CD4-positive, alpha-beta memory T cell (primary cell): ENCODE measurements at regions not wholly inside any gene's neighbourhood (a gene's known extent, or its start where the extent isn't known, plus 50 kb on each side); places are given as distances from the start of the nearest gene placed in this dataset.

Source experiments
- CTCF ChIA-PET: fragments of 350-600 bp; sonication (Branson Sonifier 250); formaldehyde crosslinking; loops from one replicate; lab custom pipeline; 2021; ENCODE audit warnings: inconsistent platforms; ENCODE audit not compliant: partially characterized antibody; lab: Charles Lee
- POLR2A ChIA-PET: fragments of 350-600 bp; sonication (Branson Sonifier 250); formaldehyde crosslinking; loops from one replicate; lab custom pipeline; 2021; ENCODE audit not compliant: partially characterized antibody; lab: Charles Lee
- DNase-seq, 5 donors: peaks; one replicate each; pipeline versions ENCODE4 v3.0.0 to v3.0.0-alpha.2; 2020 to 2022; ENCODE audit warnings: mixed read lengths in 1 of 5
- H3K27ac ChIP-seq: one replicate; pipeline ENCODE4 v1.7.0; 2013; ENCODE audit warnings: low read depth, low read length
- H3K27me3 ChIP-seq: 2 replicates; pipeline ENCODE4 v1.7.0; 2013; ENCODE audit warnings: mild to moderate bottlenecking, low read length, moderate library complexity; ENCODE audit not compliant: insufficient read depth
- H3K36me3 ChIP-seq: 2 replicates; pipeline ENCODE4 v1.7.0; 2013; ENCODE audit warnings: mild to moderate bottlenecking, low read length, moderate library complexity; ENCODE audit not compliant: insufficient read depth
- H3K4me1 ChIP-seq: 2 replicates; pipeline ENCODE4 v1.7.0; 2013; ENCODE audit warnings: mild to moderate bottlenecking, low read length, moderate library complexity; ENCODE audit not compliant: insufficient read depth
- H3K4me3 ChIP-seq, 2 donors: one replicate each; pipeline ENCODE4 v1.7.0; 2013; ENCODE audit warnings: low read length in 2 of 2, mild to moderate bottlenecking in 1 of 2
- H3K9me3 ChIP-seq, 2 donors: one replicate each; pipeline ENCODE4 v1.7.0; 2013; ENCODE audit warnings: low read length in 2 of 2, control low read depth in 1 of 2; ENCODE audit not compliant: control insufficient read depth in 1 of 2
- H3K27ac Mint-ChIP-seq, 7 donors: one replicate each; pipeline ENCODE4 v1.8.0; 2020 to 2021; ENCODE audit warnings: mixed read lengths in 7 of 7, mild to moderate bottlenecking in 6 of 7, inconsistent platforms in 3 of 7, moderate library complexity in 3 of 7
- H3K27me3 Mint-ChIP-seq, 2 donors: one replicate each; pipeline ENCODE4 v1.8.0; 2020 to 2021; ENCODE audit warnings: mixed read lengths in 2 of 2
- H3K36me3 Mint-ChIP-seq, 2 donors: one replicate each; pipeline ENCODE4 v1.8.0; 2020 to 2021; ENCODE audit warnings: mixed read lengths in 2 of 2, inconsistent platforms in 1 of 2, mild to moderate bottlenecking in 1 of 2
- H3K4me1 Mint-ChIP-seq, 4 donors: one replicate each; pipeline ENCODE4 v1.8.0; 2020 to 2021; ENCODE audit warnings: mixed read lengths in 4 of 4, mild to moderate bottlenecking in 1 of 4
- H3K4me3 Mint-ChIP-seq, 8 donors: one replicate each; pipeline ENCODE4 v1.8.0; 2020 to 2021; ENCODE audit warnings: mixed read lengths in 8 of 8, mild to moderate bottlenecking in 7 of 8, moderate library complexity in 6 of 8, inconsistent platforms in 3 of 8
- H3K9me3 Mint-ChIP-seq, 8 donors: one replicate each; pipeline ENCODE4 v1.8.0; 2020 to 2021; ENCODE audit warnings: mixed read lengths in 8 of 8, mild to moderate bottlenecking in 5 of 8, inconsistent platforms in 3 of 8, moderate library complexity in 1 of 8
- intact Hi-C: fragments of 100-400 bp; cut with micrococcal nuclease; formaldehyde crosslinking; loops from one replicate; pipeline ENCODE4 v1.15.1; 2023

GRCh38 chr7:85488406-85488805, 301.6 kb upstream of the SEMA3D start:
- CTCF ChIA-PET = no interaction called here
- no peak overlapping the region for H3K27ac Mint-ChIP-seq

DNA sequence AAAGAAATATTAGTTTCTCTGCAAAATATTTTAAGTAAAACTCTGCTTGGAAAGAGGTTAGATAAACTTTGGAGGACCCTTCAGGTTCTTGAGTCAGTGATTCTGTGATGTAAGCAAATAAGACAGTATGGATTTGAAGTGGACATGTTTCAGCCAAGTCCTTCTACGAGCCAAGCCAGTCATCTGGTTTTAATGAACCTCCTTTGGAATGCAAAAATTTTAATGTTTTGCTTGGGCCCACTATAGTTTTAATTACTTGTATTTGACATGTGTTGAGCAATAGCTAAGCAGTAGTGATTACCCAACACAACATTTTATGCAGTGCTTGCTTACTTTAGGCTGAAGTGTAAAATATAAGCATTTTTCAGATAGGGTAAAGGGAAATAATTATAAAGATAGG, 296.3 kb upstream of the SEMA3D start:
- Mint-ChIP-seq H3K27ac (no peak overlapping the region), H3K4me3 (no peak overlapping the region), H3K4me1 (no peaks in the 10 kb centered on the region), H3K36me3 (no peaks in the 10 kb centered on the region), H3K9me3 (peaks cover 0 to 6% (median 0%) of the 10 kb centered on the region in 8 donors), H3K27me3 (no peaks in the 10 kb centered on the region)
- Histone ChIP-seq H3K9me3 (no peaks in the 10 kb centered on the region), H3K27ac (no peak overlapping the region), H3K4me1 (no peaks in the 10 kb centered on the region), H3K27me3 (no peaks in the 10 kb centered on the region), H3K36me3 (no peaks in the 10 kb centered on the region), H3K4me3 (no peak overlapping the region)
- ChIA-PET POLR2A (no interaction called here), CTCF (no interaction called here)
- intact Hi-C loops = no loop called here
- no peak for DNase-seq

More at GRCh38 chr7:85488406-85488805, 301.6 kb upstream of the SEMA3D start:
- Mint-ChIP-seq H3K4me1 (no peaks in the 10 kb centered on the region), H3K27me3 (no peaks in the 10 kb centered on the region), H3K9me3 (peaks cover 0 to 8% (median 2%) of the 10 kb centered on the region in 8 donors), H3K4me3 (no peak overlapping the region), H3K36me3 (no peaks in the 10 kb centered on the region)
- Histone ChIP-seq H3K4me3 (no peak overlapping the region), H3K9me3 (no peaks in the 10 kb centered on the region), H3K27me3 (no peaks in the 10 kb centered on the region), H3K27ac (no peak overlapping the region), H3K4me1 (no peaks in the 10 kb centered on the region), H3K36me3 (no peaks in the 10 kb centered on the region)
- no peak for DNase-seq
- POLR2A ChIA-PET = no interaction called here
- intact Hi-C loops = no loop called here

GRCh38 chr7:85480666-85481065, 293.8 kb upstream of the SEMA3D start:
- DNase-seq = no peak
- Mint-ChIP-seq H3K4me3 (no peak overlapping the region), H3K27me3 (no peaks in the 10 kb centered on the region), H3K9me3 (peaks cover 0 to 4% (median 0%) of the 10 kb centered on the region in 8 donors), H3K27ac (no peak overlapping the region), H3K36me3 (no peaks in the 10 kb centered on the region), H3K4me1 (no peaks in the 10 kb centered on the region)
- H3K4me3 ChIP-seq = no peak overlapping the region
- no peak overlapping the region for H3K27ac ChIP-seq
- no peaks in the 10 kb centered on the region for H3K9me3 ChIP-seq
- H3K4me1 ChIP-seq = no peaks in the 10 kb centered on the region
- no peaks in the 10 kb centered on the region for H3K36me3 ChIP-seq
- intact Hi-C loops = no loop called here
- POLR2A ChIA-PET = no interaction called here
- CTCF ChIA-PET = no interaction called here
- H3K27me3 ChIP-seq = no peaks in the 10 kb centered on the region

DNA sequence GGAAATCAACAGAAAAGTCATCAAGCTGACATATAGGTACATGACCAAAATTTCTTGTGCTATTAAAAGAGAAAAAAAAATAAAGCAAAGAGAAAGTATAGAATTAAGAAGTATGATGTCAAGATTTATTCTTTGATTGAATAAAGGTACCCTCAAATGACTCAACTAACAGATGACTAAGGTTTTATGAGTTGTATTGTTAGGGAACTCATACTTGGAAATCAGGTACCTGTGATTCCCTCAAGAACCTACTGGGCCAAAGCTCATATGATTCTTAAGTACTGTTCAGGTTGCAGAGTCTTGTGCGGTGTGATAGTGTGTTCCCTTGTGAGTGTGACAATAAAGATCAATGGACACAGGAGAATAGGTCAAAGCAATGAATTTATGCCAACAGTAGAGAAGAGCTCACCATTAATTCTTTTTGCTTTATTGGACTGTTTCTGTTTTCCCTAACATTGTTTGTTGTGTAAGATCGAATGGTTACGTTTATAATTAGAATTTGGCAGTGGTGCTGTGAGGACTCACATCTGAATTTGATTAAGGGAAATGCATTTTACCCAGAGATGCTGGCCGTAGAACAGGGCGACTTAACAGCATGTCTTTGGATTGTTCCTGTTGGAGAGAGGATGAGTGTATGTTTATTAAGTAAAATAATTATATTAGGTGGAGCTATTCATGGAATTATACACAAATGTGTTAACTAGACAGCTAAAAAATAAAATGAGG, 293.2 kb upstream of the SEMA3D start:
- DNase-seq = no peak
- Mint-ChIP-seq H3K9me3 (peaks cover 0 to 2% (median 0%) of the 10 kb centered on the region in 8 donors), H3K27ac (no peak overlapping the region), H3K27me3 (no peaks in the 10 kb centered on the region), H3K36me3 (no peaks in the 10 kb centered on the region), H3K4me1 (no peaks in the 10 kb centered on the region), H3K4me3 (no peak overlapping the region)
- ChIA-PET CTCF (no interaction called here), POLR2A (no interaction called here)
- Histone ChIP-seq H3K27me3 (no peaks in the 10 kb centered on the region), H3K4me3 (no peak overlapping the region), H3K9me3 (no peaks in the 10 kb centered on the region), H3K4me1 (no peaks in the 10 kb centered on the region), H3K27ac (no peak overlapping the region), H3K36me3 (no peaks in the 10 kb centered on the region)
- intact Hi-C loops = no loop called here

GRCh38 chr7:85478530-85478929, 291.7 kb upstream of the SEMA3D start:
- H3K36me3 Mint-ChIP-seq = no peaks in the 10 kb centered on the region
- no peaks in the 10 kb centered on the region for H3K4me1 Mint-ChIP-seq
- ChIA-PET POLR2A (no interaction called here), CTCF (no interaction called here)
- DNase-seq = no peak
- H3K9me3 Mint-ChIP-seq = peaks cover 0 to 2% (median 0%) of the 10 kb centered on the region in 8 donors
- H3K4me3 ChIP-seq = no peak overlapping the region
- intact Hi-C loops = no loop called here
- no peaks in the 10 kb centered on the region for H3K4me1 ChIP-seq
- no peaks in the 10 kb centered on the region for H3K36me3 ChIP-seq
- H3K4me3 Mint-ChIP-seq = no peak overlapping the region
- no peaks in the 10 kb centered on the region for H3K27me3 ChIP-seq
- H3K9me3 ChIP-seq = no peaks in the 10 kb centered on the region
- no peak overlapping the region for H3K27ac Mint-ChIP-seq
- H3K27me3 Mint-ChIP-seq = no peaks in the 10 kb centered on the region
- no peak overlapping the region for H3K27ac ChIP-seq

DNA sequence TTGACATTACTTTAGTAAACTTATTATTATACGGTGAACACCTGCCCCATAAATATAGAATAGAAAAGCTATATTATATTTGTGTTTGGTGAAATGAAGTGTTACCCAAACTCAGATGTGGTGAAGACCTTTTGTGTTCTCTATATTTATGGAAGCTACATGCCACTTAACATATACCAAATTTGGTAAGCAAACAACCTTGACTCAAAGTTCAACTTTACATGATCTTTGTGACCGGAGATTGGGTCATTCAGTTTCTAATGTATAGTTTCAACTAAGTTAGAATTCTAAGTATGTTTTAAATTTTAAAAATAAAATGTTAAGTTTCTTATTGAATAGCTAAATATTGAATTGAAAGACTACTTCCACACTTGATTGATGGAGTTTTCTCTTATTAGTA, 288.6 kb upstream of the SEMA3D start:
- DNase-seq = no peak
- no peak overlapping the region for H3K4me3 Mint-ChIP-seq
- CTCF ChIA-PET = no interaction called here
- intact Hi-C loops = no loop called here
- no peaks in the 10 kb centered on the region for H3K9me3 ChIP-seq
- H3K27ac ChIP-seq = no peak overlapping the region
- no peaks in the 10 kb centered on the region for H3K36me3 ChIP-seq
- H3K4me1 ChIP-seq = no peaks in the 10 kb centered on the region
- H3K4me3 ChIP-seq = no peak overlapping the region
- H3K27ac Mint-ChIP-seq = no peak overlapping the region
- H3K4me1 Mint-ChIP-seq = no peaks in the 10 kb centered on the region
- no peaks in the 10 kb centered on the region for H3K36me3 Mint-ChIP-seq
- H3K9me3 Mint-ChIP-seq = peaks cover 0 to 5% (median 0%) of the 10 kb centered on the region in 8 donors
- H3K27me3 Mint-ChIP-seq = no peaks in the 10 kb centered on the region
- POLR2A ChIA-PET = no interaction called here
- no peaks in the 10 kb centered on the region for H3K27me3 ChIP-seq

- Histone ChIP-seq H3K9me3 (no peaks in the 10 kb centered on the region), H3K27me3 (no peaks in the 10 kb centered on the region), H3K36me3 (no peaks in the 10 kb centered on the region), H3K27ac (no peak overlapping the region), H3K4me3 (no peak overlapping the region), H3K4me1 (no peaks in the 10 kb centered on the region)
- Mint-ChIP-seq H3K27me3 (no peaks in the 10 kb centered on the region), H3K27ac (no peak overlapping the region), H3K9me3 (peaks cover 0 to 6% (median 1%) of the 10 kb centered on the region in 8 donors), H3K4me3 (no peak overlapping the region), H3K36me3 (no peaks in the 10 kb centered on the region), H3K4me1 (no peaks in the 10 kb centered on the region)
- POLR2A ChIA-PET = no interaction called here
- intact Hi-C loops = no loop called here
- CTCF ChIA-PET = no interaction called here
- DNase-seq = no peak
These were observed 288.2 kb upstream of the SEMA3D start for GRCh38 chr7:85475071-85475470.
